Neural cell (in vitro differentiated cells): ENCODE measurements at regions not wholly inside any gene's neighbourhood (a gene's known extent, or its start where the extent isn't known, plus 50 kb on each side); places are given as distances from the start of the nearest gene placed in this dataset.

Source experiments
- EP300 ChIP-seq: fragments of 450-650 bp; conservative IDR thresholded peaks from 2 replicates; pipeline ENCODE4 v1.6.1; 2014; ENCODE audit warnings: antibody characterized with exemption, mild to moderate bottlenecking, moderate library complexity; ENCODE audit not compliant: poor library complexity, severe bottlenecking
- EZH2 ChIP-seq: fragments of 200-600, 300-800 bp; shearing (Covaris generic), sonication (generic); IDR thresholded peaks from 2 replicates; pipeline ENCODE4 v1.6.1; 2014; ENCODE audit warnings: antibody characterized with exemption, low read length, borderline replicate concordance, mild to moderate bottlenecking; ENCODE audit not compliant: insufficient read depth, poor library complexity, severe bottlenecking
- POLR2AphosphoS5 ChIP-seq: IDR thresholded peaks from 2 replicates; pipeline ENCODE4 v1.6.1; 2012
- TAF1 ChIP-seq: IDR thresholded peaks from 2 replicates; pipeline ENCODE4 v1.6.1; 2012; ENCODE audit warnings: low read depth
- TF ChIP-seq, protein P1 (sequence below): fragments of 450-650 bp; IDR thresholded peaks from 2 replicates; pipeline ENCODE4 v1.5.1; 2014; ENCODE audit warnings: antibody characterized with exemption, mild to moderate bottlenecking, moderate library complexity; ENCODE audit not compliant: poor library complexity, severe bottlenecking
- TF ChIP-seq, protein P2 (sequence below): IDR thresholded peaks from 2 replicates; pipeline ENCODE4 v1.6.1; 2012; ENCODE audit warnings: borderline replicate concordance

DNA sequence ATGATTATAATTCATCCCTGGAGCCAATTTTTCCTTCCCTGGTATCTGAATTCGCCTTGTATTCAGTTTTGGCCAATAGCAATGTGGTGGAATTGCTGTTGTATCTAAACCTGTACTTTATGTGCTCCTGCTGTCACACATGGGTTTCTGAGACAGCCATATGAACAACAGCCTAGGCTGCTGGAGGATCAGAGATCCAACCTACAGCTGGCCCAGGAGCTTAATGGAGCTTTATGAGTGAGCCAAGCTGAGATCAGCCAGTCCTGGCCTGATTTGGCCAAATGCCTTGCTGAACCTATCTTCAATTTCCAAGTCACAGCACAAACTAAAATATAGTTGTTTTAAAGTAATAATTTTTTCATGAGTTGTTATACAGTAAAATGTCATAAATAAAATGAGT, 1071.5 kb downstream of the PCDH7 start:
- no peak for TF ChIP-seq TAF1
- TF ChIP-seq, protein P1, sequence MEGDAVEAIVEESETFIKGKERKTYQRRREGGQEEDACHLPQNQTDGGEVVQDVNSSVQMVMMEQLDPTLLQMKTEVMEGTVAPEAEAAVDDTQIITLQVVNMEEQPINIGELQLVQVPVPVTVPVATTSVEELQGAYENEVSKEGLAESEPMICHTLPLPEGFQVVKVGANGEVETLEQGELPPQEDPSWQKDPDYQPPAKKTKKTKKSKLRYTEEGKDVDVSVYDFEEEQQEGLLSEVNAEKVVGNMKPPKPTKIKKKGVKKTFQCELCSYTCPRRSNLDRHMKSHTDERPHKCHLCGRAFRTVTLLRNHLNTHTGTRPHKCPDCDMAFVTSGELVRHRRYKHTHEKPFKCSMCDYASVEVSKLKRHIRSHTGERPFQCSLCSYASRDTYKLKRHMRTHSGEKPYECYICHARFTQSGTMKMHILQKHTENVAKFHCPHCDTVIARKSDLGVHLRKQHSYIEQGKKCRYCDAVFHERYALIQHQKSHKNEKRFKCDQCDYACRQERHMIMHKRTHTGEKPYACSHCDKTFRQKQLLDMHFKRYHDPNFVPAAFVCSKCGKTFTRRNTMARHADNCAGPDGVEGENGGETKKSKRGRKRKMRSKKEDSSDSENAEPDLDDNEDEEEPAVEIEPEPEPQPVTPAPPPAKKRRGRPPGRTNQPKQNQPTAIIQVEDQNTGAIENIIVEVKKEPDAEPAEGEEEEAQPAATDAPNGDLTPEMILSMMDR: no peak
- peak; percentile 32 for TF ChIP-seq POLR2AphosphoS5
- TF ChIP-seq, protein P2, sequence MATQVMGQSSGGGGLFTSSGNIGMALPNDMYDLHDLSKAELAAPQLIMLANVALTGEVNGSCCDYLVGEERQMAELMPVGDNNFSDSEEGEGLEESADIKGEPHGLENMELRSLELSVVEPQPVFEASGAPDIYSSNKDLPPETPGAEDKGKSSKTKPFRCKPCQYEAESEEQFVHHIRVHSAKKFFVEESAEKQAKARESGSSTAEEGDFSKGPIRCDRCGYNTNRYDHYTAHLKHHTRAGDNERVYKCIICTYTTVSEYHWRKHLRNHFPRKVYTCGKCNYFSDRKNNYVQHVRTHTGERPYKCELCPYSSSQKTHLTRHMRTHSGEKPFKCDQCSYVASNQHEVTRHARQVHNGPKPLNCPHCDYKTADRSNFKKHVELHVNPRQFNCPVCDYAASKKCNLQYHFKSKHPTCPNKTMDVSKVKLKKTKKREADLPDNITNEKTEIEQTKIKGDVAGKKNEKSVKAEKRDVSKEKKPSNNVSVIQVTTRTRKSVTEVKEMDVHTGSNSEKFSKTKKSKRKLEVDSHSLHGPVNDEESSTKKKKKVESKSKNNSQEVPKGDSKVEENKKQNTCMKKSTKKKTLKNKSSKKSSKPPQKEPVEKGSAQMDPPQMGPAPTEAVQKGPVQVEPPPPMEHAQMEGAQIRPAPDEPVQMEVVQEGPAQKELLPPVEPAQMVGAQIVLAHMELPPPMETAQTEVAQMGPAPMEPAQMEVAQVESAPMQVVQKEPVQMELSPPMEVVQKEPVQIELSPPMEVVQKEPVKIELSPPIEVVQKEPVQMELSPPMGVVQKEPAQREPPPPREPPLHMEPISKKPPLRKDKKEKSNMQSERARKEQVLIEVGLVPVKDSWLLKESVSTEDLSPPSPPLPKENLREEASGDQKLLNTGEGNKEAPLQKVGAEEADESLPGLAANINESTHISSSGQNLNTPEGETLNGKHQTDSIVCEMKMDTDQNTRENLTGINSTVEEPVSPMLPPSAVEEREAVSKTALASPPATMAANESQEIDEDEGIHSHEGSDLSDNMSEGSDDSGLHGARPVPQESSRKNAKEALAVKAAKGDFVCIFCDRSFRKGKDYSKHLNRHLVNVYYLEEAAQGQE: no peak
- no peak for TF ChIP-seq EZH2
- no peak for TF ChIP-seq EP300
